OCI-LY3 (cell line): ENCODE measurements at regions not wholly inside any gene's neighbourhood (a gene's known extent, or its start where the extent isn't known, plus 50 kb on each side); places are given as distances from the start of the nearest gene placed in this dataset.

ENCODE experiments used
- CTCF ChIP-seq: fragments of 200-600, 300-600 bp; sonication (generic); IDR thresholded peaks from 2 replicates; pipeline ENCODE4 v1.5.1; 2014; ENCODE audit warnings: antibody characterized with exemption, low read length, low read depth
- EZH2phosphoT487 ChIP-seq: fragments of 200-600 bp; shearing (Covaris generic); IDR thresholded peaks from 2 replicates; pipeline ENCODE4 v1.6.1; 2018; ENCODE audit warnings: antibody characterized with exemption, mixed run types, low read depth

- TF ChIP-seq CTCF = no peak
- TF ChIP-seq EZH2phosphoT487 = no peak
Measured at GRCh38 chr9:109639674-109640579, 140.1 kb upstream of the PALM2AKAP2 start.
